ENCODE measurements at regions not wholly inside any gene's neighbourhood (a gene's known extent, or its start where the extent isn't known, plus 50 kb on each side); places are given as distances from the start of the nearest gene placed in this dataset.

DNA sequence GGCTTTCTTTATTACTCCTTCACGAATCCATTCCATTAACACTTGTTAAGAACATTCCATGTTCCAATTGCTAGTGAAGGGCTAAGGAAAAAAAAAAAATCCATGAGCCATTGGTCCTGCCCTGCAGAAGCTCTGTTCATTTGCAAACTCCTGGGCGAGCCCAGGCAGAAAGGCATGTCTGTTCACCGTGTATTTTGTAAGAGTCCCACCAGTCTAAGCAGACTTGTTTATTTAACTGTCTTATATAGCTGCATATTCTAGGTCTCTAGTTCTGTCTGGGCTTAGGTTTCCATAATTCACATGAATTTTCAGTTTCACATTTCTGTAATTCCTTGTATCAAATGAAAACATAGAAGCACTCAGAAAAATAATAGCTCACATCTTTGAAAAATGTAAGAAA lies 97.4 kb upstream of the POU2AF2 start:
- DNase-seq (ENCODE audit: low read depth in 2 of 2), result no peak

DNA sequence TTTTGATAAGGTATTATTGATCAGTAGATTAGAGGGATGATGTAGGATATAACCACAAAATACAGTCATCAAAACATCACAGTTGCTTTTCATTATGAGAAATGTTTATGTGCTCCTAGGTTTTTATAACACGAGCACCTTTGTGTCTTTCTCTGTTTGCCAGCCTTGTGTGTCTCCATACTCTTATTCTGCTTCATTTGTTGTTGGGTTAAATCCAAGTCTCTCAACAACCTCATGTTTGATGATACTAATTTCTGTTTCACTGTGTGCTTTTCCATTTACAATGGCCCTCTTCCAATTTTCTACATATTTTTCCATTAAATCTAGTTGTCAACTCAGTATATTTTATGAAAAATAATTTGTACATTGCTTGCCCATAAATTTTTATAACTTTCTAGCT lies 107.7 kb upstream of the POU2AF2 start:
- no peak for DNase-seq (ENCODE audit: low read depth in 2 of 2)

GRCh38 chr11:111135778-111136570 lies 109.6 kb upstream of the POU2AF2 start:
- no peak for DNase-seq (ENCODE audit: low read depth in 2 of 2)

DNA sequence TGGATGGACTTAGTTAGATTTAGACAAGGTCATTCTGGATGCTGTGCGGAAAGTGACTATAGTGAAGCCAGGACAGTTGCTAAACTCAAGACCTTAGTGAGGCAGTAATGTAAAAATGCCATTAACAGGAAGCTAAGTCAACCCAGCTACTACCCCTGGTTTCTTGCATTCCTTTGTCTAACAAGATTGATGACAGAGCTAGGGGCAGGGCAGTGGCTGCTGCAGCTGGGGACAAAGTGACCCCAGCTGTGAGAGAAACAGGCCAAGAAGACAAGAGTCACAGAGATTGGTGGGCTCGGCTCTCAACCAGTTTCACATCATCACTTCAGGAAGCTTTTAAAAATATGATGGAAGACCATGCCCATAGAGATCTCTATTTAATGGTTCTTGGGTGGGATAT lies 110.4 kb upstream of the POU2AF2 start:
- no peak for DNase-seq (ENCODE audit: low read depth in 2 of 2)

- no peak for DNase-seq (ENCODE audit: low read depth in 2 of 2)
Measured at GRCh38 chr11:111128076-111128870, 117.3 kb upstream of the POU2AF2 start.

- no peak for DNase-seq (ENCODE audit: low read depth in 2 of 2)
Measured at GRCh38 chr11:111124724-111125123, 120.8 kb upstream of the POU2AF2 start.

DNA sequence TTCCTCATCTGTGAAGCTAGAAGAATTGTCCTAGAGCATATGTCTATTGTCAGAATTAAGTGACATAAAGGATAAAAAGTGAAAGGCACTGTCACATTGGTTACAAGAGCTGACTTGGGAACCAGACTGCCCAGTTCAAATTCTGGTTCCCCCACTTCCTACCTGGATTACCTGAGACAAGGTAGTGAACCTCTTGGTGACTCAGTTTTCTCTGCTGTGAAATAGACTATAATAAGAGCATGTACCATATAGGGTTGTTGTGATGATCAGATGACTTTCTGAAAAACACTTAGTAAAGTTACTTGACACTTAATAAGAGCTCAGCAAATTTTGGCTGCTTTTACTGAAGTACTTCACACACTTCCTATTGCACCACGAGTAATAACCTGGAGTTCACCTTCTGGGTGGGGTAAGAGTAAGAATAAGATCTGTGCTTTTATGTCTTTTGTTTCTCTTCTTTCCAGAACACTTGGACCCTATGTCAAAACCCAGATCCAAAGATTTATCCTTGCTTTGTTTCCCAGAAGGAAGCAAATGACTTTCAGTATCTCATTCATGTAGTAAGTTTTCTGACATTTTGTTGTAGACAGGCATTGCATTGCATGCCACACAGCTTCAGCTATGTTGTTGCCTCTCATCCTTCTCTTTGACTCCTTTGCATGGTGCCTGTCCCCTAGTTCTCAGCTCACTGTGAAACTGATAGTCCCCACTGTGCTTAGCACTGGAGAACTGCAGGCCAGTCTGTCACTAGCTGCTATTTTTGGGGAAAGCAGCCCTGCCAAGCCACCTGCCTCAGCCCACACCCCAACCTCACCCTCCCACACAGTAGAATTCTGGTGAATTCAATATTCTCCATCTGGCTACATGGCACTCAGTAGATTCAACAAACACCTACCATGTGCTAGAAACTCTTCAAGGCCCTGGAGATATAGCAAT lies 121.8 kb upstream of the POU2AF2 start:
- DNase-seq (ENCODE audit: low read depth in 2 of 2), result no peak

GRCh38 chr11:111120696-111121302 lies 124.7 kb upstream of the POU2AF2 start:
- no peak for DNase-seq (ENCODE audit: low read depth in 2 of 2)

DNA sequence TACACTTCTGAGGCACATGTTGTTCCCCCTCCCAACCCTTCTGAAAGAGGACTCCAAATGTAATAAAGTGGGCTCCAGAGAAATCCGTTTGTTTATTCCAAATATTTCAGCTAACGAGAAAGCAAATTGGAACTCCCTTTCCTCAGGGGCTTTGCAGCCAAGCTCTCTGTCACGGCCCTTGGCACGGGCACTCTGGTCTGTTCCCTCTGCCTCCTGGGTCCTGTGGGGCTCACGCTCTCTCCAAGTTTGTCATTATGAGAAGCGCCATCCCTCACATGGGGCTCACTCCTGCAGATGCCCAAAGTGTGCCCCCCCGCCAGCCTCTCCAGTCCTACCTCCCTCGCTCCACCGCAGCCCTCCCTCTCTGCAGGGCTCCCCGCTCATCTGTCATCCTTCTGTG lies 125.4 kb upstream of the POU2AF2 start:
- no peak for DNase-seq (ENCODE audit: low read depth in 2 of 2)

DNA sequence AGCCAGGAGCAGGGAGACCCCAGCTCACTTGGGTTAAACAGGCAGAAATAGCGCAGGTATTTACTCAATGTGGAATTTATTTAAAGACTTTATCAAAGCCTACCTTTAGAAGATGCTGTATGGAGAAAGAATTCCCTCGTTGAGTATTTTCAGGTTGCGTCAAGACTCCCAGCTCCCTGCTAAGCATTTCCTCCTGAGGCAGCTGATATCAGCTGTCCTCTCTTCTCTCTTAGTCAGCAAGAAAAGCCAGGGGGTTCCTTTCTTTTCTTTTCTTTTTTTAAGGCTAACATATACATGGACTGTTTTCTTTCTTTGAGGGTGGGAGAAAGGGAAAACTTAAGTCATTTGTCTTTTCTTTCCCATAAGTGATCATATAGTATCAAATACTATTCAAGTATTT lies 125.8 kb upstream of the POU2AF2 start:
- DNase-seq (ENCODE audit: low read depth in 2 of 2), result no peak

DNA sequence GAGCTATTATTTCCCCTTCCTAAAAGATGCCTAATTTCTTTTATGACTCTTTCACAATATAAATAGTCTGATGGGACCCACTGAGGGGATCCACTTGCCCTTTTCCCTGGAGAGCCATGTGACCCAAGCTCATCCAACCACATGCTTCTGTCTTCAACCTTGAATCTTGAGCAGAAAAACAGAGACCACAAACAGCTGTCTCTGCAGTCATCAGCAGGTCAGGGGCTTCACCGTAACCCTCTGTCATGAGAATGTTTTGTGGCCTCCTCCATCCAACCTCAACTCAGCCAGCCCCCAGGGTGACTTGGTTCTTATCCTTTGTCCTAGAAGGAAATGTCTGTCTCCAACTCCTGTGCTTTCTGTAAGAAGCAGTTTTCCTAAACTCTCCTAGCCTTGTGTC lies 129.6 kb upstream of the POU2AF2 start:
- no peak for DNase-seq (ENCODE audit: low read depth in 2 of 2)

DNA sequence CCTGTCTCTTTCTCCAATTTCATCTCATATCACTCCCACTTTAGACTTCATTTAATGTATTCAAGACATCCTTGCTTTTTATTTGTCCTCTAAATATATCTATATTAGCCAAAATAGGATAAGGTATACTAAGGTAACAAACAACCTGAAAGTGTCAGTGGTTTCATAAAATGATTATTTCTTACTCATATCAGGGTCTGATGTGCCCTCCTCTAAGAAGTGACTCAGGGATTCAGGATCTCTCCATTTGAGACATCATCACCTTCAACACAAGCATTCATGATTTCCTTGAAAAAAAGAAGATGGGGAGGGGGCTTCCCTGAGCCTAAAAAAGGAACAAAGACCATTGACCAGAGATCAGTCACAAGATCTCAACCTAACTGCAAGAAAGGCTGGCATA lies 131.4 kb upstream of the POU2AF2 start:
- DNase-seq (ENCODE audit: low read depth in 2 of 2), result no peak

DNA sequence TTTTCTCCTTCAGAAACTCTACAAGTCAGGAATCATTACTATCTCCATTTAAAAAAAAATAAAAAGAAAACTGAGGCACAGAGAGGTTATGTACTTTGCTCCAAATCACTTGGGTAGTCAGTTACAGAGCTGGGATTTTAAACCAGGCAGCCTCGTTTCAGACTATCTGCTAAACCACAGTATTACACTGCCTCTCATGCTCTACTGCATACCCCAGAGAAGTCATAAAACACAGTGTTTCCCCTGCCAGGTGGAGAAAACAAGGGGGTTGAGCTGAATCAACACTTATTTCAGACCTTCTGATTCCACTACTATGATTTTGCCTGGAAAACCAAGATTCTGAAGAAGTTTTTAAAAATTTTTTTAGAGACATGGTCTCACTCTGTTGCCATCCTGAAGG lies 132.9 kb upstream of the POU2AF2 start:
- no peak for DNase-seq (ENCODE audit: low read depth in 2 of 2)

DNA sequence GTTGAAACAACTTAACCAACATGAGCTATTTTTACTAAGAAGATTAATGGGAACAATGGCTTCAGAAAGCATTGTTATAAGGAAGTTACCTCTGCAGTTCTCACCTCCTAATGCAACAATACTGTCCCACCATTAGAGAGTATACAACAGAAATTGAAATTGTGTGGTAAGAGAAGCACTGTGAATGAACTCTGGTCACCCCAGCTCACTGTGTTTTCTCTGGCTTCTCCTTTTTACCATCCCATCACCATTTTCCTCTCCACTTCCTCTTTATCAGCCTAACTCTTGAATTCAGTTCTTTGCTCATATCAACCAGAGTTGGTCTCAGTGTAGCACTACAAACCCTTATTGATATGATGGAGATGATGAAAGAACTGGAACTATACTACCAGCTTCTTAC lies 138.0 kb upstream of the POU2AF2 start:
- DNase-seq (ENCODE audit: low read depth in 2 of 2), result no peak

- DNase-seq (ENCODE audit: low read depth in 2 of 2), result no peak
Measured at GRCh38 chr11:111106641-111107040, 138.9 kb upstream of the POU2AF2 start.

GRCh38 chr11:111105566-111105965 lies 140.0 kb upstream of the POU2AF2 start:
- no peak for DNase-seq (ENCODE audit: low read depth in 2 of 2)

- DNase-seq (ENCODE audit: low read depth in 2 of 2), result no peak
Measured at GRCh38 chr11:111104185-111104584, 141.3 kb upstream of the POU2AF2 start.

GRCh38 chr11:111101881-111102280 lies 143.6 kb upstream of the POU2AF2 start:
- DNase-seq (ENCODE audit: low read depth in 2 of 2), result no peak

GRCh38 chr11:111099028-111099713 lies 146.4 kb upstream of the POU2AF2 start:
- no peak for DNase-seq (ENCODE audit: low read depth in 2 of 2)

DNA sequence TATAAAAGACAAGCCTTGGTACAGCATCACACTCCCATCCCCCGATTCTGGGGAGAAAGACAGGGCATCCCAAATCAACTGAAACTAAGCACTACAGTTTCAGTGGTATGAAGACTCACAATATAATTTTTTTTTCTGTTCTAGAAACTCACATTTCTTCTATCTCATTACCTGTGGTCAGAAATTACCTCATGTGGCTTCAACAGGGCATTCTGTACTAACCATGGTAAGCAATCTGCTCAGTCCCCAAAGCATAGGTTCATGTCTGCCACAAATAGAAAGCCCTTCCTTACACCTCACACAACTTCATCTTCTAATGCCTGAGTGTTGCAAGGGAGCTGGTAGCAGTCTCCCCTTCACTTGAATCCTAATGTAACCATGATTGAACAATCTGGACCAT lies 147.4 kb upstream of the POU2AF2 start:
- no peak for DNase-seq (ENCODE audit: low read depth in 2 of 2)

GRCh38 chr11:111097191-111097590 lies 148.3 kb upstream of the POU2AF2 start:
- DNase-seq (ENCODE audit: low read depth in 2 of 2), result no peak
